H9 (cell line): ENCODE measurements at regions not wholly inside any gene's neighbourhood (a gene's known extent, or its start where the extent isn't known, plus 50 kb on each side); places are given as distances from the start of the nearest gene placed in this dataset.
A peak's percentile ranks its signal among the peaks of the same experiment; 100 is the strongest.

ENCODE experiments used
- DNase-seq: peaks from one replicate; pipeline ENCODE4 v3.0.0-alpha.2; 2017
- H2AFZ ChIP-seq: one replicate; pipeline ENCODE4 v1.6.1; 2013; ENCODE audit warnings: mild to moderate bottlenecking, low read length, control low read depth, moderate library complexity
- H2AK5ac ChIP-seq: 2 replicates; pipeline ENCODE4 v1.6.1; 2013; ENCODE audit warnings: low read length, control low read depth, mixed read lengths; ENCODE audit not compliant: insufficient read length
- H2BK120ac ChIP-seq: one replicate; pipeline ENCODE4 v1.6.1; 2013; ENCODE audit warnings: low read depth, mild to moderate bottlenecking, low read length, control low read depth, inconsistent platforms; ENCODE audit not compliant: poor library complexity, severe bottlenecking
- H2BK12ac ChIP-seq: 2 replicates; pipeline ENCODE4 v1.6.1; 2013; ENCODE audit warnings: low read length, control low read depth, mixed read lengths, low read depth; ENCODE audit not compliant: insufficient read length
- H2BK15ac ChIP-seq: 2 replicates; pipeline ENCODE4 v1.6.1; 2013; ENCODE audit warnings: low read depth, low read length, control low read depth
- H2BK20ac ChIP-seq: one replicate; pipeline ENCODE4 v1.6.1; 2013; ENCODE audit warnings: low read depth, mild to moderate bottlenecking, low read length, control low read depth, inconsistent platforms; ENCODE audit not compliant: poor library complexity, severe bottlenecking
- H2BK5ac ChIP-seq: 2 replicates; pipeline ENCODE4 v1.6.1; 2013; ENCODE audit warnings: low read length, control low read depth, mixed read lengths; ENCODE audit not compliant: insufficient read length
- H3K14ac ChIP-seq: 2 replicates; pipeline ENCODE4 v1.6.1; 2013; ENCODE audit warnings: low read length, control low read depth; ENCODE audit not compliant: insufficient read depth
- H3K18ac ChIP-seq: 2 replicates; pipeline ENCODE4 v1.6.1; 2013; ENCODE audit warnings: low read depth, mild to moderate bottlenecking, mixed read lengths, low read length, control low read depth; ENCODE audit not compliant: insufficient read length
- H3K23ac ChIP-seq: 2 replicates; pipeline ENCODE4 v1.6.1; 2013; ENCODE audit warnings: low read length, control low read depth, mixed read lengths, low read depth; ENCODE audit not compliant: insufficient read length
- H3K23me2 ChIP-seq: 2 replicates; pipeline ENCODE4 v1.6.1; 2013; ENCODE audit warnings: low read depth, mild to moderate bottlenecking, mixed read lengths, low read length, control low read depth; ENCODE audit not compliant: insufficient read length, poor library complexity, severe bottlenecking
- H3K27ac ChIP-seq: 2 replicates; pipeline ENCODE4 v1.5.1; 2013; ENCODE audit warnings: low read length, control low read depth, mixed read lengths, low read depth; ENCODE audit not compliant: insufficient read length
- H3K27me3 ChIP-seq: 2 replicates; pipeline ENCODE4 v1.6.1; 2013; ENCODE audit warnings: low read length, control low read depth, inconsistent platforms; ENCODE audit not compliant: insufficient read depth
- H3K4ac ChIP-seq: 2 replicates; pipeline ENCODE4 v1.6.1; 2013; ENCODE audit warnings: low read depth, mild to moderate bottlenecking, control low read depth, inconsistent platforms, low read length, moderate library complexity
- H3K4me1 ChIP-seq: 2 replicates; pipeline ENCODE4 v1.6.1; 2013; ENCODE audit warnings: low read length, control low read depth, inconsistent platforms; ENCODE audit not compliant: insufficient read depth
- H3K4me2 ChIP-seq: 2 replicates; pipeline ENCODE4 v1.6.1; 2013; ENCODE audit warnings: low read length, control low read depth, mixed read lengths; ENCODE audit not compliant: insufficient read length, insufficient read depth
- H3K56ac ChIP-seq: 2 replicates; pipeline ENCODE4 v1.6.1; 2013; ENCODE audit warnings: low read depth, mild to moderate bottlenecking, mixed read lengths, low read length, control low read depth; ENCODE audit not compliant: insufficient read length
- H3K79me1 ChIP-seq: 2 replicates; pipeline ENCODE4 v1.6.1; 2013; ENCODE audit warnings: low read depth, mild to moderate bottlenecking, moderate library complexity, low read length, control low read depth, inconsistent platforms; ENCODE audit not compliant: insufficient read depth, poor library complexity, severe bottlenecking
- H3K79me2 ChIP-seq: 2 replicates; pipeline ENCODE4 v1.6.1; 2013; ENCODE audit warnings: low read length, control low read depth, inconsistent platforms; ENCODE audit not compliant: insufficient read depth
- H3K9ac ChIP-seq: 2 replicates; pipeline ENCODE4 v1.6.1; 2013; ENCODE audit warnings: low read length, control low read depth, mixed read lengths; ENCODE audit not compliant: insufficient read length; ENCODE audit errors: extremely low read depth
- H3K9me3 ChIP-seq: one replicate; pipeline ENCODE4 v1.6.1; 2013; ENCODE audit warnings: low read depth, low read length, inconsistent platforms; ENCODE audit not compliant: control insufficient read depth
- H3T11ph ChIP-seq: one replicate; pipeline ENCODE4 v1.6.1; 2013; ENCODE audit warnings: mild to moderate bottlenecking, low read length, control low read depth, inconsistent platforms
- H4K20me1 ChIP-seq: one replicate; pipeline ENCODE4 v1.6.1; 2013; ENCODE audit not compliant: control insufficient read depth, insufficient read length, insufficient read depth
- H4K5ac ChIP-seq: 2 replicates; pipeline ENCODE4 v1.6.1; 2013; ENCODE audit warnings: low read depth, mild to moderate bottlenecking, mixed read lengths, low read length, control low read depth; ENCODE audit not compliant: insufficient read length
- H4K8ac ChIP-seq: replicated peaks from 2 replicates; pipeline ENCODE4 v1.6.1; 2013; ENCODE audit warnings: low read length, control low read depth, mixed read lengths, low read depth; ENCODE audit not compliant: insufficient read length
- H4K91ac ChIP-seq: 2 replicates; pipeline ENCODE4 v1.6.1; 2013; ENCODE audit warnings: low read depth, mild to moderate bottlenecking, moderate library complexity, mixed read lengths, low read length, control low read depth; ENCODE audit not compliant: insufficient read length
- H3K27ac Mint-ChIP-seq, 3 experiments: 2 replicates in 2 of 3; 3 replicates in 1 of 3; pipeline ENCODE4 v1.8.0; 2020 to 2021; ENCODE audit warnings: mixed read lengths in 3 of 3, mild to moderate bottlenecking in 1 of 3, moderate library complexity in 1 of 3
- H3K27me3 Mint-ChIP-seq: 2 replicates; pipeline ENCODE4 v1.8.0; 2021; ENCODE audit warnings: low read depth, mild to moderate bottlenecking, moderate library complexity, mixed read lengths
- H3K36me3 Mint-ChIP-seq, 3 experiments: 2 replicates in 2 of 3; 3 replicates in 1 of 3; pipeline ENCODE4 v1.8.0; 2020 to 2021; ENCODE audit warnings: low read depth in 3 of 3, mixed read lengths in 3 of 3; ENCODE audit not compliant: insufficient read depth in 1 of 3
- H3K4me1 Mint-ChIP-seq, 2 experiments: 2 replicates each; pipeline ENCODE4 v1.8.0; 2020; ENCODE audit warnings: mixed read lengths in 2 of 2
- H3K4me3 Mint-ChIP-seq, 2 experiments: 2 replicates in 1 of 2; 3 replicates in 1 of 2; pipeline ENCODE4 v1.8.0; 2020 to 2021; ENCODE audit warnings: mild to moderate bottlenecking in 2 of 2, mixed read lengths in 2 of 2, moderate library complexity in 1 of 2
- H3K9me3 Mint-ChIP-seq, 2 experiments: 2 replicates in 1 of 2; 3 replicates in 1 of 2; pipeline ENCODE4 v1.8.0; 2020; ENCODE audit warnings: mild to moderate bottlenecking in 2 of 2, mixed read lengths in 2 of 2, moderate library complexity in 1 of 2
- WGBS: extraction: QIAGEN DNeasy Blood & Tissue Kit; methylation state at CpG from one replicate; pipeline ENCODE4 v1.1.7; 2013; ENCODE audit warnings: missing lambda C conversion rate, low lambda C conversion rate, mixed read lengths; ENCODE audit not compliant: insufficient read length; ENCODE audit errors: extremely low coverage; 5-methylcytosine and 5-hydroxymethylcytosine counted together
- TF ChIP-seq, protein P1 (sequence below): fragments of 200-600 bp; sonication (generic); conservative IDR thresholded peaks from 3 replicates; pipeline ENCODE4 v1.8.0; 2021; ENCODE audit warnings: antibody characterized with exemption, mild to moderate bottlenecking

DNA sequence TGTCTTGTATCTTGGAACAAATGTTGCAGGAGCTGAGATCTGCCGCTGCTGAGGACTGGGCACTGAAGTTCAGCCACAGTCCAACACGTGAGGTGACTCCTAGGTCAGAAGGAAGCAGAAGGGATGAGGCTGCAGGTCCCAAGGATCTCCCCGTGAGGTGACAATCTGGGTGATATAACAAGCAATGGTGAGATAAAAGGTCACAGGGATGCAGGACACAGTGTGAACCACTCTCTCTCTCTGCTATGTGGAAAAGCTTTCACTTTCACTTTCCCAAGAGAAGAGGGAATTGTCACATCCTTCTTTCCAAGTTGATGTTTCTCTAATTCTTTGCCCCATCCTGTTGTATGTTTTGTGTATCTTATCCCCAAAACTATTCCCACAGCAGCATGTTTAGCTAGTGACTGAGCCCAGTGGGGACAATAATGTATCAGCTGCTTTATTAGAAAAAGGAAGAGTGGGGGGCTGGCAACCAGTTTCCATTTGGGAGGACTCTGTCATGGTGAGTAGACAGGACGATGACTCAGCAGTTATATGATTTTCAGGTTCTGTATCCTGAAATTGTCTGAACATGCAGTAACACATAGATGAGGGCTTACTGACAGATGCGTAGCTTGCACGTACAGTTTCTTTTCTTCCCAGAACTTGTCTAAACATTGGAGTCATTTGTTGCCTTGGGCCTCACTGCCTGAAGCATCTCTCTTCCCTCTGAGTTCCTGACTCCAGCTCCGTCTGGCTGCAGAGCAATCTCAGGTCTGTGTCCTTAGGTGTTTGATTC is 1415.8 kb upstream of the TENM3 start:
- 0 out of 2 replicates have a peak, but pooled peaks cover 2% of the 10 kb centered on the region for H3K4me1 ChIP-seq
- H3K79me2 ChIP-seq, result no peaks in the 10 kb centered on the region
- no peak overlapping the region for H2BK5ac ChIP-seq
- H2BK12ac ChIP-seq, result no peak overlapping the region
- no peak overlapping the region for H3K4ac ChIP-seq
- no peak overlapping the region for H3K4me2 ChIP-seq
- H2BK15ac ChIP-seq, result no peak overlapping the region
- no peaks in the 10 kb centered on the region for H4K20me1 ChIP-seq
- no peak overlapping the region for H3T11ph ChIP-seq
- H3K23ac ChIP-seq, result no peak overlapping the region
- no peak overlapping the region for H3K14ac ChIP-seq
- TF ChIP-seq, protein P1, sequence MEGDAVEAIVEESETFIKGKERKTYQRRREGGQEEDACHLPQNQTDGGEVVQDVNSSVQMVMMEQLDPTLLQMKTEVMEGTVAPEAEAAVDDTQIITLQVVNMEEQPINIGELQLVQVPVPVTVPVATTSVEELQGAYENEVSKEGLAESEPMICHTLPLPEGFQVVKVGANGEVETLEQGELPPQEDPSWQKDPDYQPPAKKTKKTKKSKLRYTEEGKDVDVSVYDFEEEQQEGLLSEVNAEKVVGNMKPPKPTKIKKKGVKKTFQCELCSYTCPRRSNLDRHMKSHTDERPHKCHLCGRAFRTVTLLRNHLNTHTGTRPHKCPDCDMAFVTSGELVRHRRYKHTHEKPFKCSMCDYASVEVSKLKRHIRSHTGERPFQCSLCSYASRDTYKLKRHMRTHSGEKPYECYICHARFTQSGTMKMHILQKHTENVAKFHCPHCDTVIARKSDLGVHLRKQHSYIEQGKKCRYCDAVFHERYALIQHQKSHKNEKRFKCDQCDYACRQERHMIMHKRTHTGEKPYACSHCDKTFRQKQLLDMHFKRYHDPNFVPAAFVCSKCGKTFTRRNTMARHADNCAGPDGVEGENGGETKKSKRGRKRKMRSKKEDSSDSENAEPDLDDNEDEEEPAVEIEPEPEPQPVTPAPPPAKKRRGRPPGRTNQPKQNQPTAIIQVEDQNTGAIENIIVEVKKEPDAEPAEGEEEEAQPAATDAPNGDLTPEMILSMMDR, result no peak
- H2AFZ ChIP-seq, result peak overlapping the region; percentile 9
- no peaks in the 10 kb centered on the region for H3K79me1 ChIP-seq
- peaks cover 0 to 8% of the 10 kb centered on the region in 2 experiments; a peak in 4 of 5 replicates for H3K9me3 Mint-ChIP-seq
- H3K36me3 Mint-ChIP-seq, result peaks cover 0 to 10% (median 4%) of the 10 kb centered on the region in 3 experiments; a peak in 3 of 7 replicates
- no peak overlapping the region for H3K27ac ChIP-seq
- peak overlapping the region; percentile 16 for H4K5ac ChIP-seq
- no CpG with 5 or more reads among the region's 7 CpGs for WGBS
- H2AK5ac ChIP-seq, result no peak overlapping the region
- no peak overlapping the region for H3K56ac ChIP-seq
- no peak overlapping the region for H2BK20ac ChIP-seq
- H3K18ac ChIP-seq, result no peak overlapping the region
- H3K9me3 ChIP-seq, result no peaks in the 10 kb centered on the region
- no peak overlapping the region for H3K4me3 Mint-ChIP-seq
- no peaks in the 10 kb centered on the region for H3K23me2 ChIP-seq
- no peak overlapping the region for H4K8ac ChIP-seq
- peak overlapping the region; percentile 72 to 89 (median 76); a peak in 6 of 7 replicates for H3K27ac Mint-ChIP-seq
- peak; percentile 29 for DNase-seq
- H3K27me3 Mint-ChIP-seq, result no peaks in the 10 kb centered on the region
- no peak overlapping the region for H4K91ac ChIP-seq
- no peaks in the 10 kb centered on the region for H3K27me3 ChIP-seq
- peaks cover 11 to 13% of the 10 kb centered on the region in 2 experiments for H3K4me1 Mint-ChIP-seq
- H2BK120ac ChIP-seq, result no peak overlapping the region
- no peak overlapping the region for H3K9ac ChIP-seq
